SK-N-SH (cell line): ENCODE measurements at regions not wholly inside any gene's neighbourhood (a gene's known extent, or its start where the extent isn't known, plus 50 kb on each side); places are given as distances from the start of the nearest gene placed in this dataset.
A peak's percentile ranks its signal among the peaks of the same experiment; 100 is the strongest.

Experiments
- CTCF ChIA-PET: fragments of 300-600, 350-600 bp; formaldehyde crosslinking; extraction: SDS; loops from one replicate; lab custom pipeline; 2021; lab: Yijun Ruan, JAX
- POLR2A ChIA-PET: fragments of 350-600 bp; sonication (Branson Sonifier 250); formaldehyde crosslinking; extraction: SDS; loops from one replicate; lab custom pipeline; 2020; ENCODE audit warnings: antibody characterized with exemption, inconsistent platforms; lab: Yijun Ruan, JAX
- DNase-seq: peaks from one replicate; pipeline ENCODE4 v3.0.0; 2012
- H2AFZ ChIP-seq: fragments of 200-600 bp; sonication (generic); 2 replicates; pipeline ENCODE4 v1.8.1; 2016; ENCODE audit warnings: antibody characterized with exemption, mild to moderate bottlenecking, low read depth
- H3F3A ChIP-seq: fragments of 200-600 bp; sonication (generic); replicated peaks from 2 replicates; pipeline ENCODE3; 2016; ENCODE audit warnings: antibody characterized with exemption, mild to moderate bottlenecking; ENCODE audit not compliant: insufficient read depth
- H3K27ac ChIP-seq, 2 experiments: fragments of 200-500 bp in 1 of 2; fragments of 200-600 bp in 1 of 2; sonication (Bioruptor generic) in 1 of 2; sonication (generic), shearing (Covaris generic) in 1 of 2; 2 replicates each; pipeline versions ENCODE4 v1.5.1 to v1.6.1; 2014 to 2016; ENCODE audit warnings: low read depth in 2 of 2, inconsistent platforms in 1 of 2, low read length in 1 of 2, mild to moderate bottlenecking in 1 of 2, mixed read lengths in 1 of 2
- H3K27me3 ChIP-seq: fragments of 200-600 bp; sonication (generic), shearing (Covaris generic); 2 replicates; pipeline ENCODE4 v1.6.1; 2016; ENCODE audit warnings: mixed run types; ENCODE audit not compliant: insufficient read depth
- H3K36me3 ChIP-seq, 2 experiments: fragments of 200-500 bp in 1 of 2; fragments of 200-600 bp in 1 of 2; sonication (Bioruptor generic) in 1 of 2; sonication (generic) in 1 of 2; replicated peaks in 1 of 2; 2 replicates each; pipeline versions ENCODE3 to v1.5.1; 2014 to 2016; ENCODE audit warnings: low read length in 1 of 2, mild to moderate bottlenecking in 1 of 2; ENCODE audit not compliant: insufficient read depth in 2 of 2, control insufficient read depth in 1 of 2
- H3K4me1 ChIP-seq, 2 experiments: fragments of 200-500 bp in 1 of 2; fragments of 200-600 bp in 1 of 2; sonication (Bioruptor generic) in 1 of 2; sonication (generic), shearing (Covaris generic) in 1 of 2; 2 replicates each; pipeline versions ENCODE4 v1.5.1 to v1.6.1; 2014 to 2016; ENCODE audit warnings: low read depth in 1 of 2, low read length in 1 of 2, mixed run types in 1 of 2; ENCODE audit not compliant: insufficient read depth in 2 of 2, control insufficient read depth in 1 of 2
- H3K4me2 ChIP-seq: fragments of 200-600 bp; sonication (generic), shearing (Covaris generic); 2 replicates; pipeline ENCODE4 v1.6.1; 2017; ENCODE audit warnings: mixed run types
- H3K4me3 ChIP-seq, 2 experiments: fragments of 200-500 bp in 1 of 2; fragments of 200-600 bp in 1 of 2; sonication (Bioruptor generic) in 1 of 2; sonication (generic), shearing (Covaris generic) in 1 of 2; 2 replicates each; pipeline versions ENCODE4 v1.5.1 to v1.8.1; 2014 to 2016; ENCODE audit warnings: low read depth in 2 of 2, inconsistent platforms in 1 of 2, low read length in 1 of 2, mild to moderate bottlenecking in 1 of 2, mixed read lengths in 1 of 2, moderate library complexity in 1 of 2
- H3K79me2 ChIP-seq: fragments of 200-600 bp; sonication (generic); 2 replicates; pipeline ENCODE4 v1.8.1; 2017; ENCODE audit warnings: mild to moderate bottlenecking; ENCODE audit not compliant: insufficient read depth
- H3K9ac ChIP-seq: fragments of 200-600 bp; sonication (generic); 2 replicates; pipeline ENCODE4 v1.6.1; 2017; ENCODE audit warnings: mixed run types
- H3K9me2 ChIP-seq: fragments of 200-600 bp; sonication (generic); 2 replicates; pipeline ENCODE4 v1.6.1; 2017; ENCODE audit warnings: mixed run types
- H3K9me3 ChIP-seq: fragments of 200-600 bp; sonication (generic); 2 replicates; pipeline ENCODE4 v1.6.1; 2017; ENCODE audit warnings: mixed run types, mild to moderate bottlenecking, moderate library complexity
- H4K20me1 ChIP-seq: fragments of 200-600 bp; sonication (generic); 2 replicates; pipeline ENCODE4 v1.6.1; 2017; ENCODE audit warnings: mild to moderate bottlenecking, mixed run types; ENCODE audit not compliant: insufficient read depth
- CTCF ChIP-seq: fragments of 200-600 bp; sonication (generic); IDR thresholded peaks from 2 replicates; pipeline ENCODE4 v1.6.1; 2017; ENCODE audit warnings: antibody characterized with exemption, mild to moderate bottlenecking, moderate library complexity
- ELF1 ChIP-seq: IDR thresholded peaks from 2 replicates; pipeline ENCODE4 v1.4.0; 2012
- FOXJ3 ChIP-seq: sonication (generic); formaldehyde crosslinking; IDR thresholded peaks from 2 replicates; pipeline ENCODE4 v1.5.1; 2020; ENCODE audit warnings: mild to moderate bottlenecking, missing genetic modification reagents
- FOXM1 ChIP-seq: IDR thresholded peaks from 2 replicates; pipeline ENCODE4 v1.4.0; 2012; ENCODE audit warnings: low read depth, mild to moderate bottlenecking
- GABPA ChIP-seq: IDR thresholded peaks from 2 replicates; pipeline ENCODE4 v1.4.0; 2012; ENCODE audit warnings: low read depth, mild to moderate bottlenecking
- GATA2 ChIP-seq: sonication (generic); formaldehyde crosslinking; IDR thresholded peaks from 2 replicates; pipeline ENCODE4 v1.5.0; 2020; ENCODE audit warnings: mild to moderate bottlenecking, missing genetic modification reagents
- JUND ChIP-seq: IDR thresholded peaks from 2 replicates; pipeline ENCODE4 v1.4.0; 2012
- MAX ChIP-seq: IDR thresholded peaks from 2 replicates; pipeline ENCODE4 v1.4.0; 2012; ENCODE audit warnings: low read depth
- MXI1 ChIP-seq: IDR thresholded peaks from 2 replicates; pipeline ENCODE4 v1.6.1; 2012; ENCODE audit warnings: mild to moderate bottlenecking, low read depth, low read length, improper control_type of control experiment
- NFIC ChIP-seq: IDR thresholded peaks from 2 replicates; pipeline ENCODE4 v1.4.0; 2012; ENCODE audit warnings: borderline replicate concordance
- NRF1 ChIP-seq: IDR thresholded peaks from 2 replicates; pipeline ENCODE4 v1.6.1; 2012; ENCODE audit warnings: low read depth, mild to moderate bottlenecking, low read length
- POLR2AphosphoS5 ChIP-seq: IDR thresholded peaks from 2 replicates; pipeline ENCODE4 v1.6.1; 2012; ENCODE audit warnings: low read depth, low read length
- RAD21 ChIP-seq: IDR thresholded peaks from 2 replicates; pipeline ENCODE4 v1.6.1; 2012; ENCODE audit warnings: mild to moderate bottlenecking, low read length
- REST ChIP-seq: IDR thresholded peaks from 2 replicates; pipeline ENCODE4 v1.6.1; 2012; ENCODE audit warnings: mild to moderate bottlenecking, low read depth, low read length, moderate library complexity
- RFX5 ChIP-seq: IDR thresholded peaks from 2 replicates; pipeline ENCODE4 v1.6.1; 2012; ENCODE audit warnings: mild to moderate bottlenecking, improper control_type of control experiment, low read length
- TAF1 ChIP-seq: IDR thresholded peaks from 2 replicates; pipeline ENCODE4 v1.6.1; 2012; ENCODE audit warnings: low read depth, mild to moderate bottlenecking, low read length, moderate library complexity, borderline replicate concordance
- YY1 ChIP-seq: IDR thresholded peaks from 2 replicates; pipeline ENCODE4 v1.4.0; 2012; ENCODE audit warnings: low read depth, mild to moderate bottlenecking
- WGBS: methylation state at CpG from one replicate; pipeline ENCODE4 v1.1.6; 2017; ENCODE audit warnings: low lambda C conversion rate; 5-methylcytosine and 5-hydroxymethylcytosine counted together

- no peak for TF ChIP-seq MXI1
- TF ChIP-seq FOXM1, result no peak
- no peak for TF ChIP-seq CTCF
- peak; percentile 67 for TF ChIP-seq NFIC
- peak; percentile 78 for TF ChIP-seq JUND
- no peak for TF ChIP-seq ELF1
- TF ChIP-seq RFX5, result no peak
- no peak for TF ChIP-seq GABPA
- no peak for TF ChIP-seq YY1
- no peak for TF ChIP-seq GATA2
- no peak for TF ChIP-seq RAD21
- no peak for TF ChIP-seq TAF1
- TF ChIP-seq FOXJ3 (CRISPR knock-in tag), result no peak
- TF ChIP-seq REST, result no peak
- TF ChIP-seq POLR2AphosphoS5, result peak; percentile 31; the same call in 1 of the 2 replicates
- TF ChIP-seq MAX, result 0 out of 2 replicates have a peak, but pooled peaks have one; percentile 27
- TF ChIP-seq NRF1, result no peak
Measured at GRCh38 chr3:115330430-115330829, 183.3 kb upstream of the ZBTB20 start (continued).

GRCh38 chr3:115332998-115333397, 185.9 kb upstream of the ZBTB20 start:
- 0 out of 4 replicates have a peak overlapping the region, but pooled peaks of 1 of the 2 experiments have one; percentile 9 for H3K27ac ChIP-seq
- ChIA-PET CTCF (no interaction called here), POLR2A (no interaction called here)
- H3K9me3 ChIP-seq, result no peaks in the 10 kb centered on the region
- H3K27me3 ChIP-seq, result no peaks in the 10 kb centered on the region
- WGBS, result 57% methylated on average over 2 of the region's 2 CpGs
- H3K36me3 ChIP-seq, result no peaks in the 10 kb centered on the region
- no peaks in the 10 kb centered on the region for H4K20me1 ChIP-seq
- TF ChIP-seq JUND, result no peak
- TF ChIP-seq REST, result no peak
- H3K4me3 ChIP-seq, result no peak overlapping the region
- no peak overlapping the region; the same call in 1 of the 2 replicates for H3K4me2 ChIP-seq
- DNase-seq, result no peak
- no peak overlapping the region for H3K9ac ChIP-seq
- peaks cover 7% of the 10 kb centered on the region for H3F3A ChIP-seq
- H3K4me1 ChIP-seq, result peaks cover 0 to 12% of the 10 kb centered on the region in 2 experiments; a peak in 3 of 4 replicates
- no peaks in the 10 kb centered on the region for H3K79me2 ChIP-seq
- H2AFZ ChIP-seq, result no peak overlapping the region
- H3K9me2 ChIP-seq, result no peaks in the 10 kb centered on the region
